Peyer's patch (tissue), 4 donors: ENCODE measurements at regions not wholly inside any gene's neighbourhood (a gene's known extent, or its start where the extent isn't known, plus 50 kb on each side); places are given as distances from the start of the nearest gene placed in this dataset.

ENCODE experiments used
- DNase-seq, 3 donors: peaks; one replicate each; pipeline ENCODE4 v3.0.0-alpha.2; 2017 to 2019
- H3K27ac ChIP-seq, 4 donors: fragments of 200-600 bp; sonication (generic); one replicate each; pipeline ENCODE4 v1.5.1; 2016 to 2019
- H3K27me3 ChIP-seq, 2 donors: fragments of 200-600 bp; sonication (generic); one replicate each; pipeline ENCODE4 v1.5.1; 2019
- H3K36me3 ChIP-seq, 3 donors: fragments of 200-600 bp; sonication (generic); one replicate each; pipeline ENCODE4 v1.5.1; 2016 to 2019
- H3K4me1 ChIP-seq, 4 donors: fragments of 200-600 bp; sonication (generic); one replicate each; pipeline ENCODE4 v1.5.1; 2016 to 2019
- H3K4me3 ChIP-seq, 4 donors: fragments of 200-600 bp; sonication (generic); 1 replicate in 3 of 4; 2 replicates in 1 of 4; pipeline ENCODE4 v1.5.1; 2016 to 2019; ENCODE audit warnings: mild to moderate bottlenecking in 1 of 4
- H3K9me3 ChIP-seq, 4 donors: fragments of 200-600 bp; sonication (generic); one replicate each; pipeline ENCODE4 v1.5.1; 2016 to 2019; ENCODE audit warnings: mild to moderate bottlenecking in 1 of 4
- CTCF ChIP-seq, 6 experiments: fragments of 450-650 bp in 4 of 6; fragments of 200-600 bp in 2 of 6; sonication (generic) in 1 of 6; IDR thresholded peaks; one replicate each; pipeline ENCODE4 v1.5.1; 2017 to 2019; ENCODE audit warnings: antibody characterized with exemption in 6 of 6, mild to moderate bottlenecking in 3 of 6, moderate library complexity in 1 of 6
- POLR2A ChIP-seq, 2 donors: fragments of 450-650 bp; IDR thresholded peaks; one replicate each; pipeline ENCODE4 v1.5.1; 2017; ENCODE audit warnings: antibody characterized with exemption in 2 of 2, mild to moderate bottlenecking in 2 of 2, moderate library complexity in 2 of 2

GRCh38 chr7:46738796-46739195 lies 817.7 kb upstream of the IGFBP3 start:
- Histone ChIP-seq H3K27me3 (no peaks in the 10 kb centered on the region), H3K27ac (no peak overlapping the region), H3K9me3 (no peaks in the 10 kb centered on the region), H3K4me3 (no peak overlapping the region), H3K4me1 (no peaks in the 10 kb centered on the region), H3K36me3 (no peaks in the 10 kb centered on the region)
- DNase-seq, result no peak
- TF ChIP-seq CTCF (IDR thresholded peaks at IDR 0.05) (no peak), POLR2A (IDR thresholded peaks at IDR 0.05) (no peak)

DNA sequence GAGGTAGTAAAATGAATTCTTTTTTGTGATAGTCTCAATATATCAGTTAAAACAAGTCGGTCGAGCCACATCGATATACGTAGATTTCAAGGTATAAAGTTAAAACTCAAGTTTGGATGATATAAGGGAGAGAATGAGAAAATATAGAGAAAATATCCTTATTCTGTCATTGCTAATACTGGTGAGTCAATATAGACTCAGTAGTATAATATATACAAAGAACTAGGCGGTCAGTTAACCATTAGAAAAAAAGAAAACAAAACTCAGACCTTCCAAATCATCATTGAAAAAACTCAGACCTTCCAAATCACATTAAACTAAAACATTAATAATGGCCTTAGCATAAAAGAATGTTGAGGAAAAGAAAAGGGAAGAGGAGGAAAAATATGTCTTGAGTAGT lies 817.1 kb upstream of the IGFBP3 start:
- H3K4me1 ChIP-seq, result no peaks in the 10 kb centered on the region
- no peak for TF ChIP-seq POLR2A (IDR thresholded peaks at IDR 0.05)
- no peak for TF ChIP-seq CTCF (IDR thresholded peaks at IDR 0.05)

GRCh38 chr7:46725838-46726237 lies 804.8 kb upstream of the IGFBP3 start:
- Histone ChIP-seq H3K9me3 (no peaks in the 10 kb centered on the region), H3K27ac (no peak overlapping the region), H3K4me3 (no peak overlapping the region), H3K36me3 (no peaks in the 10 kb centered on the region), H3K4me1 (no peaks in the 10 kb centered on the region), H3K27me3 (no peaks in the 10 kb centered on the region)
- DNase-seq, result no peak
- no peak for TF ChIP-seq CTCF (IDR thresholded peaks at IDR 0.05)
- no peak for TF ChIP-seq POLR2A (IDR thresholded peaks at IDR 0.05)

More for the DNA sequence above, 817.1 kb upstream of the IGFBP3 start:
- no peak for DNase-seq
- H3K9me3 ChIP-seq, result no peaks in the 10 kb centered on the region
- no peaks in the 10 kb centered on the region for H3K27me3 ChIP-seq
- no peak overlapping the region for H3K4me3 ChIP-seq
- no peaks in the 10 kb centered on the region for H3K36me3 ChIP-seq
- H3K27ac ChIP-seq, result no peak overlapping the region

DNA sequence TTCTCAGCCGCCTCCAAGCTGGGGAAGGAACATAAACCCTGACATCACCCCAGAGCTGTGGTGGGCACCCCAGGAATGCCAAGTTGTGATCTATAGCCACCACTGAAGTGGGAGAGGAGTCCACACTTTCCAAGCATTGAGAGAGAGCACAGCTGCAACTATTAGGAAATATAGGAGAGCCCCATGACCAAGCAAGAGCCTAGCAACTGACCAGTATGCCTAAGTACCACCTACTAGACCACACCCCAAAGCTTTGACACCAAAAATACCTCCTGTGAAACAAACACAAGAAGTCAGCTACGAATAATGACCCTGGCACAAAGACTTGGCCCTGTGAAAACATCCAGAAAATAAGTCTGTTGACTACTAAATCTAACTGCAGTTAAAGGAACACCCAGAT lies 804.1 kb upstream of the IGFBP3 start:
- H3K27ac ChIP-seq, result no peak overlapping the region
- H3K36me3 ChIP-seq, result no peaks in the 10 kb centered on the region
- no peak for DNase-seq
- no peaks in the 10 kb centered on the region for H3K9me3 ChIP-seq
- no peak overlapping the region for H3K4me3 ChIP-seq
- H3K4me1 ChIP-seq, result no peaks in the 10 kb centered on the region
- no peaks in the 10 kb centered on the region for H3K27me3 ChIP-seq
- TF ChIP-seq CTCF (IDR thresholded peaks at IDR 0.05), result no peak
- TF ChIP-seq POLR2A (IDR thresholded peaks at IDR 0.05), result no peak

GRCh38 chr7:46723742-46724141 lies 802.7 kb upstream of the IGFBP3 start:
- TF ChIP-seq POLR2A (IDR thresholded peaks at IDR 0.05), result no peak
- no peak for TF ChIP-seq CTCF (IDR thresholded peaks at IDR 0.05)
- Histone ChIP-seq H3K36me3 (no peaks in the 10 kb centered on the region), H3K4me1 (no peaks in the 10 kb centered on the region), H3K4me3 (no peak overlapping the region), H3K27ac (no peak overlapping the region), H3K27me3 (no peaks in the 10 kb centered on the region), H3K9me3 (no peaks in the 10 kb centered on the region)
- DNase-seq, result no peak

DNA sequence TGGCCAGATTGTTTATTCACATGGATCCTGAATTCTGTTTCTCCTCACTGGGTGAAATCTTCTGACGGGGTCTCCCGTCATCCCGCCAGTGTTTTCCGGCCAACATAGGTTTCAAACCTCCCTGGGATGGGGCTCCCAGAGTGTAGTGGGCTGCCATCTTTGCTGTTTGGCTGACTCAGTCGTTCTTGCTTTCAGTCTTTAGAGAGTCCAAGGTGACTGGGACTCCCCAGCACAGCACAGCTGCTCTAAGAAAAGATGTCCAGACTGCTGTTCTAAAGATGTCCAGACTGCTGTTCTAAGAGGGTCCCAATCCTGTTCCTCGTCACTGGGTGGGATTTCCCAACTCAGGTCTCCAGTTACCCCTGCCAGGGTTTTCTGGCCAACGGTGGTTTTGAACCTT lies 801.9 kb upstream of the IGFBP3 start:
- Histone ChIP-seq H3K4me1 (no peaks in the 10 kb centered on the region), H3K27me3 (no peaks in the 10 kb centered on the region), H3K27ac (no peak overlapping the region), H3K4me3 (no peak overlapping the region), H3K9me3 (no peaks in the 10 kb centered on the region), H3K36me3 (no peaks in the 10 kb centered on the region)
- no peak for TF ChIP-seq POLR2A (IDR thresholded peaks at IDR 0.05)
- TF ChIP-seq CTCF (IDR thresholded peaks at IDR 0.05), result no peak
- no peak for DNase-seq
